ENCODE measurements at regions not wholly inside any gene's neighbourhood (a gene's known extent, or its start where the extent isn't known, plus 50 kb on each side); places are given as distances from the start of the nearest gene placed in this dataset.

DNA sequence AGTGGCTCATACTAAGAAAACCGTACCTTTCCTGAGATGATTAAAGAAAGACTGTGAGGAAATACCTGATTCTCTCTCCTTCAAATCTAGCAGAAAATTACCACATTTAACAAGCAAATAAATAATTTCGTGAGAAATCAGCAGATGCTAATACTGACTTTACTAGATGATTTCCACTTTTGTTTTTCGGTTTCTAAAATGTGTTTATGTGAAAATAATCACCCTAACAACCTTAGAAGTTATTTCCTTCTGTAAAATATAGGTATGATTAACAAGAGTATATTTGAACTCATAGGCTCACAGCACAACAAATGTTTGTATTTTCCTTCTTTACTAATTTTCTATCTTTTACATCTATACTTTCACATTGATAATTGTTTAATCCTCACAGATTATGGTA, 594.1 kb upstream of the FAM98A start:
- no peak overlapping the region for H3K9ac ChIP-seq (ENCODE audit: low read depth, low read length)
- H3K36me3 ChIP-seq (ENCODE audit: insufficient read depth, low read depth, low read length): no peaks in the 10 kb centered on the region
- H3K9me3 ChIP-seq (ENCODE audit: insufficient read depth, low read depth, low read length): no peaks in the 10 kb centered on the region
- H3K4me1 ChIP-seq (ENCODE audit: insufficient read depth, low read length): peaks cover 5% of the 10 kb centered on the region; the same call in 1 of the 2 replicates
- H3K4me3 ChIP-seq (ENCODE audit: low read length): no peak overlapping the region
- no peak overlapping the region for H3K27ac ChIP-seq (ENCODE audit: low read length)
- no peaks in the 10 kb centered on the region for H3K27me3 ChIP-seq (ENCODE audit: insufficient read depth, low read length)

DNA sequence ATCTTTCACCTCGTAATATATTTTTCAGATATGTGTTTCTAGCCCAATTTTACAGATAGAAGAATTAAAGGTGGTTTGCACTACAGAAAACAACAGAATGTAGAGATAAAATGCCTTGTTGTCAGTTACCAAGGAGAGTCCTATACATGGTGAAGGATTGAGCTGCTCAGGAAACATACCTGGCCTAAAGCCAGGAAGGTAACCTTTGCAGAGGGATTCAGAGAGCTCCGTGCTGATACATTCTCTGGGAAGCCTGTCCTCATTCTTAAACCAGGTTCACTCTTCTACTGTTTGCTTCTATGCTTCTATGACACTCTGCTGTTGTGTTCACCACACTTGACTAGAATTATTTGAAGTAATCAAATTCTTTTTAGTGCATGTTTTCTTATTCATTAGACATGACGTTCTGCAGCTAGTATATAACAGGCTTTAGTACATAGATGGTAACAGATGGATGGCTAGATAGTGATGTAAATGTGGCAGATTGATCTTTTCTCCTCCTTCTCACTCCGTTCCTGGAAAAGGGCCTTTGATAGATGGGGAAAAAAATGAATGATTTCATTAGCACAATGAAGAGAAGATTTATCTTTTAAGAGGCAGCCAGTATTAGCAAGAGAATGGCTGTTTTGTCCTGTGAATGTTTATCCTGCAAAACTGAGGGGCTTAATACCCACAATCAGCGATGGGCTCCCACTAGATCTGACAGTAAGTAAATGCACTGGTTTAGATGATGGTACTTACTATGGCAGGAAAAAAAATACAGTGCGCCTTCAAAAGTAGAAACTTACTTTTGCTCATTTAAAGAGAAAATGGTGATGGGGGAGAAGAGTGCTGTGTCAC, 589.6 kb upstream of the FAM98A start:
- Histone ChIP-seq H3K4me1 (ENCODE audit: insufficient read depth, low read length) (peaks cover 8% of the 10 kb centered on the region; the same call in 1 of the 2 replicates), H3K27me3 (ENCODE audit: insufficient read depth, low read length) (no peaks in the 10 kb centered on the region), H3K27ac (ENCODE audit: low read length) (no peak overlapping the region), H3K36me3 (ENCODE audit: insufficient read depth, low read depth, low read length) (no peaks in the 10 kb centered on the region), H3K4me3 (ENCODE audit: low read length) (no peak overlapping the region), H3K9ac (ENCODE audit: low read depth, low read length) (no peak overlapping the region), H3K9me3 (ENCODE audit: insufficient read depth, low read depth, low read length) (no peaks in the 10 kb centered on the region)

DNA sequence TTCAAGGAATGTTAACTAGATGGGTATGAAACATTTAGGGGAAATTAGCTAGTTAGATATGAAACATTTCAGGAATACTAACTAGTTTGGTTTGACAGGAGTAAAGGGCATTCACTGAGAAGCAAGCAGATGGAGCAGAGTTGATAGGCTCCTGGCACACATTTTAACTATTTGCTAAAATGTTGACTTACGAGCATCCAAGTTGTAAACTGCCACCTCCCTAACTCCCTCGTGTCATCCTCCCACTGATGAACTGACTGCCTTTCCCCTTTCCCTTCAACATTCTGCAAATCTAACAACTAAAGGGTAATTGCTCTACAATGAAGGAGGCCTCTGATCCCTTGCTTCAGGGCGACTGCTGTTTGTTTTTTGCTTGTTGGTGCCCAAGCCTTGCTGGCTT, 580.4 kb upstream of the FAM98A start:
- Histone ChIP-seq H3K9me3 (ENCODE audit: insufficient read depth, low read depth, low read length) (no peaks in the 10 kb centered on the region), H3K4me1 (ENCODE audit: insufficient read depth, low read length) (no peaks in the 10 kb centered on the region), H3K9ac (ENCODE audit: low read depth, low read length) (no peak overlapping the region), H3K36me3 (ENCODE audit: insufficient read depth, low read depth, low read length) (no peaks in the 10 kb centered on the region), H3K27ac (ENCODE audit: low read length) (no peak overlapping the region), H3K27me3 (ENCODE audit: insufficient read depth, low read length) (no peaks in the 10 kb centered on the region), H3K4me3 (ENCODE audit: low read length) (no peak overlapping the region)

DNA sequence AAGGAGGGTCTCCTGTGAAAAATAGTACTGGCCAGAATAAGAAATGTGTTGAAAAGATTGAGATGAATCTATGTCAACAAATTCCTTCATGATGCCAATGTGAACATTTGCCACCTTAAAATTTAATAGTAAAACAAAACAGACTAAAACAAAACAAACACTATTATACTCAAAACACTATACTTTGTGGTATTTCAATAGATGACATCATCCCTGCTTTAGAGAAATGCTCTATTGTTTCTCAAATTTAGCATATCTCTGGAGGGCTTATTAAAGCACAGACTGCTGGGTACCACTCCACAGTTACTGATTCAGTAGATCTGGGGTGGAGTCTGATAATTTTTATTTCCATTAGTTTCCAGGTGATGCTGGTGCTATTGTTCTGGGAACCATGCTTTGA, 579.4 kb upstream of the FAM98A start:
- Histone ChIP-seq H3K4me1 (ENCODE audit: insufficient read depth, low read length) (no peaks in the 10 kb centered on the region), H3K4me3 (ENCODE audit: low read length) (no peak overlapping the region), H3K9ac (ENCODE audit: low read depth, low read length) (no peak overlapping the region), H3K27ac (ENCODE audit: low read length) (no peak overlapping the region), H3K27me3 (ENCODE audit: insufficient read depth, low read length) (no peaks in the 10 kb centered on the region), H3K36me3 (ENCODE audit: insufficient read depth, low read depth, low read length) (no peaks in the 10 kb centered on the region), H3K9me3 (ENCODE audit: insufficient read depth, low read depth, low read length) (no peaks in the 10 kb centered on the region)

DNA sequence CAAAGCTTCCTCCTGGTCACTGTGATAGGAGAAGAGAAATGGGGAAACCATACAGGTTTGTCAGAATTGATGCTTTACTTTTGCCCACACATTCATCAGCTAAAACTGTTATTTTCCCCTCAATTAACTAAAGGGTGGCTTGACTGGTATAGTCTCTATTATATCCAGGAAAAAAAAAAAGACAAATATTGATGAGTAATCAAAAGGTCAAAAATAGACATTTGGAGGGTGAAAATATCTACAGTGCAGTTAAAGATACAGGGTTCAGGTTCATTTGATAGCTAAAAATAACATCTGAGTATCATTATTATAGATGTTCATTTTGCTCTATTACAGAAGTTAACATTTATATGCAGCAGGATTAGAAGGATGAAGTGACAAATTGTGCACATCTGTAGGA, 577.6 kb upstream of the FAM98A start:
- Histone ChIP-seq H3K36me3 (ENCODE audit: insufficient read depth, low read depth, low read length) (no peaks in the 10 kb centered on the region), H3K9ac (ENCODE audit: low read depth, low read length) (no peak overlapping the region)

DNA sequence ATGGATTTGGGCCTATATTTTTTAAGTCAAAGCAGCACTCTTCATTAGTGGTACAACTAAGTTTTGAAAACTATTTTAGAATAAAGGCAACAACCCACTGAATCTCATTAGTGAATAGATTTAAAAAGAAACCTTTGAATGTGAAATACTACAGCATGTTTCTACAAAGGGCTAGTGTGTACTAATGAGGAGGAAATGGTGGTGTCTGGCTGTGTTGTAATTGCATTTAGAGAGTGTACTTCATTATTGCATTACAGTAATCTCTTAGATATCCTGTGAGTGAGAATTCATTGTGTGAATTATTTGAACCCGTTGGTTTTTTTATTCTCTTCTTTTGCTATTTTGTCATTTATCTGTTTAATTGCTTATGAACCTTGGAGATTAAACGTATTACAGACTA, 575.4 kb upstream of the FAM98A start:
- Histone ChIP-seq H3K27me3 (ENCODE audit: insufficient read depth, low read length) (no peaks in the 10 kb centered on the region), H3K4me1 (ENCODE audit: insufficient read depth, low read length) (no peaks in the 10 kb centered on the region), H3K36me3 (ENCODE audit: insufficient read depth, low read depth, low read length) (no peaks in the 10 kb centered on the region), H3K4me3 (ENCODE audit: low read length) (no peak overlapping the region), H3K9ac (ENCODE audit: low read depth, low read length) (no peak overlapping the region), H3K27ac (ENCODE audit: low read length) (no peak overlapping the region), H3K9me3 (ENCODE audit: insufficient read depth, low read depth, low read length) (no peaks in the 10 kb centered on the region)

More for the DNA sequence above, 577.6 kb upstream of the FAM98A start:
- no peaks in the 10 kb centered on the region for H3K27me3 ChIP-seq (ENCODE audit: insufficient read depth, low read length)
- no peaks in the 10 kb centered on the region for H3K9me3 ChIP-seq (ENCODE audit: insufficient read depth, low read depth, low read length)
- H3K4me3 ChIP-seq (ENCODE audit: low read length): no peak overlapping the region
- no peaks in the 10 kb centered on the region for H3K4me1 ChIP-seq (ENCODE audit: insufficient read depth, low read length)
- no peak overlapping the region for H3K27ac ChIP-seq (ENCODE audit: low read length)

DNA sequence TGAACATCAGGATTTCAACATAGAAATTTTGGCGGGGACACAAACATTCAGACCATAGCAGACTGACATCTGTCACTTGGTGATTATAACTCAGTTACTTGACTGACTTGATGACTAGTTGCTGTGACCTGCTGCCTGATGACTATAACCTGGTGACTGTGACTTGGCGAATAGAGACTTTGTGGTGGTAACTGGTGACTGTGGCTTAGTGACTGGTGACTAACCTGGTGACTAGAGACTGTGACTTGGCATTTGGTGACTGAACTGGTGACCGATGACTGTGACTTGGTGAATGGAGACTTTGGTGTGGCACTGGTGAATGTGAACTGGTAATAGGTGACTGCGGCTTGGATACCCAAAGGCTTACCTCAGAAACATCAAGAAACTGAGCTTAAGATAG, 563.1 kb upstream of the FAM98A start:
- Histone ChIP-seq H3K4me1 (ENCODE audit: insufficient read depth, low read length) (no peaks in the 10 kb centered on the region), H3K27ac (ENCODE audit: low read length) (no peak overlapping the region), H3K9me3 (ENCODE audit: insufficient read depth, low read depth, low read length) (no peaks in the 10 kb centered on the region), H3K36me3 (ENCODE audit: insufficient read depth, low read depth, low read length) (no peaks in the 10 kb centered on the region), H3K9ac (ENCODE audit: low read depth, low read length) (no peak overlapping the region), H3K4me3 (ENCODE audit: low read length) (no peak overlapping the region), H3K27me3 (ENCODE audit: insufficient read depth, low read length) (no peaks in the 10 kb centered on the region)

DNA sequence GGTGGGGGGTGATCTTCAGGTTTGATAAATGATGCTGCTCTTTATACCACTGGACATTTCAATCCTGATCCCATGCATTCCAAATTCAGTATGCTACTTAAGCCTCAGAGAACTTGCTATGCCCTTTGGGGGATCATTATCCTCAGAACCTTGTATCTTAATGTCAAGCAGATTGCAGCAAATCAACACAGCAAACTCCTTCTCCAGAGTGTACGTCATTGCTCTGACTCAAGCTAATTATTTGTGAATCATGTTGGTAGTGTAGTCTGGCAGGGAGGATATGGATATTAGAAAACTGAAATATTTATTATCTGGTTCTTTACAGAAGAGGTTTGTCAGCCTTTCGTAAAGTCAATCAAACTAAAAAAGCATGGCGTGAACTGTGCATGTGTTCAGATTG, 562.5 kb upstream of the FAM98A start:
- Histone ChIP-seq H3K27me3 (ENCODE audit: insufficient read depth, low read length) (no peaks in the 10 kb centered on the region), H3K4me1 (ENCODE audit: insufficient read depth, low read length) (no peaks in the 10 kb centered on the region), H3K9ac (ENCODE audit: low read depth, low read length) (no peak overlapping the region), H3K9me3 (ENCODE audit: insufficient read depth, low read depth, low read length) (no peaks in the 10 kb centered on the region), H3K4me3 (ENCODE audit: low read length) (no peak overlapping the region), H3K36me3 (ENCODE audit: insufficient read depth, low read depth, low read length) (no peaks in the 10 kb centered on the region), H3K27ac (ENCODE audit: low read length) (no peak overlapping the region)

DNA sequence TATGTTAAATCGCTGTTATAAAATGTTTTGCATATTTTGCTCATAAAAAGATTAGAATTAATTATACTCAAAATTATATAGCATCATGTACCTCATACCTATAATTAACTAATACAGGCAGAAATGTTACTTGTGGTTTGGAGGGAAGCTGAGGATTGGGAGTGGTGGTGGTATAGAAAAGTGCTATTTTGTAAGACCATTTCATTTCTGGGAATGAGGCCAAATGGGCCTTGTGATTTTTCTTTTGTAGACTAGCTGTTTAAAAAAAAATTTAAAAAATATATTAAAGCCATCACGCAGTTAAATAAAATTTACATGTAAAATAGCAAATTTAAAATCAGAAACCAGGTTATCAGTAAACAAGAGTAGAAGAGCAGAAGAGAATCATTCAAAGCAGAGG, 560.8 kb upstream of the FAM98A start:
- H3K36me3 ChIP-seq (ENCODE audit: insufficient read depth, low read depth, low read length): no peaks in the 10 kb centered on the region

DNA sequence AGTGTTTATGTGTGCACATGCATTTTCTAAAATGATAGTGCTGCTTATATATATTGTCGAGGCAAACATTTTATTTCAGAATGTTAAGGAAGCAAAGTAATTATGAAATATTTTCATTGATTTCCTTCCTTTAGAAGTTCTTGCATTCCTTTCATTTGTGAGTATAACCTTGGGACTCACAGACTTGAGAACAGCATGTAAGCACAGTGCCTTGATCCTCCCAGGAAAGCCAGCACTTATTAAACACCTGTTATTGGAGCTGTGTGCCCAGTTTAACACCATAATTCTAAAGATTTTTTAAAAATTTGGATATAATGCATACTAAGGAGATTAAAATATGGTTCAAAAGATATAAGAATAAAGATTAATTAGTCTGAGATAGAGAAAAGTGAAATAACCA, 554.4 kb upstream of the FAM98A start:
- H3K4me3 ChIP-seq (ENCODE audit: low read length): no peak overlapping the region
- H3K9me3 ChIP-seq (ENCODE audit: insufficient read depth, low read depth, low read length): no peaks in the 10 kb centered on the region
- no peaks in the 10 kb centered on the region for H3K4me1 ChIP-seq (ENCODE audit: insufficient read depth, low read length)
- no peak overlapping the region for H3K9ac ChIP-seq (ENCODE audit: low read depth, low read length)
- H3K27me3 ChIP-seq (ENCODE audit: insufficient read depth, low read length): no peaks in the 10 kb centered on the region
- H3K27ac ChIP-seq (ENCODE audit: low read length): no peak overlapping the region
- no peaks in the 10 kb centered on the region for H3K36me3 ChIP-seq (ENCODE audit: insufficient read depth, low read depth, low read length)

More for the DNA sequence above, 560.8 kb upstream of the FAM98A start:
- no peaks in the 10 kb centered on the region for H3K27me3 ChIP-seq (ENCODE audit: insufficient read depth, low read length)
- no peaks in the 10 kb centered on the region for H3K9me3 ChIP-seq (ENCODE audit: insufficient read depth, low read depth, low read length)
- H3K4me3 ChIP-seq (ENCODE audit: low read length): no peak overlapping the region
- no peaks in the 10 kb centered on the region for H3K4me1 ChIP-seq (ENCODE audit: insufficient read depth, low read length)
- no peak overlapping the region for H3K9ac ChIP-seq (ENCODE audit: low read depth, low read length)
- H3K27ac ChIP-seq (ENCODE audit: low read length): no peak overlapping the region

DNA sequence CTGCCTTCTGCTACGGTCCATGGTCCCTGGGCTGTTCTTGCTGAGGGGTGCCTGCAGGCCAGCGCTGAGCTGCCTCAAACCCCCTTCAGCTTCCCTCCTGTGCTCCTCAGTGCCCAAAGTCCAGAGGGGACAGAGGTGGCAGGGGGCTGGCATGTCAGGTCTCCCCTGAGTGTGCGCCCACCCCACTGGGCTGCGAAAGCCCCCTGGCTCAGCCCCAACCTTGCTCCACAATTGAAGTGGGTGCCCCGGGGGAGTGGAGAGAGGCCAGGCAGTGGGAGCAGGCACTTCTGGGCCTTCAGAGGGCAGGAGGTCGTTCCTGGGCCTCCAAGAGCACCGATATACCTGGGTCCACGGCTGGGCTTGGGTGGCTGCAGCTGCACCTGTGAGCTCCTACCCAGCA, 548.7 kb upstream of the FAM98A start:
- H3K9ac ChIP-seq (ENCODE audit: low read depth, low read length): no peak overlapping the region
- peaks cover 6% of the 10 kb centered on the region; the same call in 1 of the 2 replicates for H3K9me3 ChIP-seq (ENCODE audit: insufficient read depth, low read depth, low read length)
- H3K36me3 ChIP-seq (ENCODE audit: insufficient read depth, low read depth, low read length): no peaks in the 10 kb centered on the region
- no peak overlapping the region for H3K4me3 ChIP-seq (ENCODE audit: low read length)
- no peaks in the 10 kb centered on the region for H3K27me3 ChIP-seq (ENCODE audit: insufficient read depth, low read length)
- H3K27ac ChIP-seq (ENCODE audit: low read length): no peak overlapping the region
- no peaks in the 10 kb centered on the region for H3K4me1 ChIP-seq (ENCODE audit: insufficient read depth, low read length)

DNA sequence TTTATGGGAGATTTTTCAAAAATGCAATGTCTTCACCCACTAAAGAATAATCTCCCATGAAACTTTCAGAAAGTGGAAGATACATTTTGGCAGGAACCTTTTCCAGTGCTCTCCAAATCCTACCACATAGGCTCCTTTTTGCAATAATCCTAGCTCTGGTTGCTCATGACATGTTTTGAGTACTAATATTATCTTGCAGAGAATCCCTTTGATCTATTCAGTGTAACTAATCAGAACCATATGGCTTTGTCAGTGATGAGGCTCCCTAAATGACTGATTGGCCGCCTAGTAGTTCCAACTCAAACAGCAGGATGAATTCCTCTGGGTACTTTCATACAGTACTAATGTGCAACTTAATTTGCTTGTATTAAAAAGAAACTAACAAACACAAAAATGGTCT, 544.0 kb upstream of the FAM98A start:
- H3K4me1 ChIP-seq (ENCODE audit: insufficient read depth, low read length): no peaks in the 10 kb centered on the region
- no peaks in the 10 kb centered on the region for H3K36me3 ChIP-seq (ENCODE audit: insufficient read depth, low read depth, low read length)
- no peaks in the 10 kb centered on the region for H3K27me3 ChIP-seq (ENCODE audit: insufficient read depth, low read length)
- peaks cover 7% of the 10 kb centered on the region; the same call in 1 of the 2 replicates for H3K9me3 ChIP-seq (ENCODE audit: insufficient read depth, low read depth, low read length)
- no peak overlapping the region for H3K4me3 ChIP-seq (ENCODE audit: low read length)
- no peak overlapping the region for H3K9ac ChIP-seq (ENCODE audit: low read depth, low read length)
- no peak overlapping the region for H3K27ac ChIP-seq (ENCODE audit: low read length)

All from iPS-20b (cell line).